ENCODE measurements at regions not wholly inside any gene's neighbourhood (a gene's known extent, or its start where the extent isn't known, plus 50 kb on each side); places are given as distances from the start of the nearest gene placed in this dataset.

- TF ChIP-seq, protein P1, sequence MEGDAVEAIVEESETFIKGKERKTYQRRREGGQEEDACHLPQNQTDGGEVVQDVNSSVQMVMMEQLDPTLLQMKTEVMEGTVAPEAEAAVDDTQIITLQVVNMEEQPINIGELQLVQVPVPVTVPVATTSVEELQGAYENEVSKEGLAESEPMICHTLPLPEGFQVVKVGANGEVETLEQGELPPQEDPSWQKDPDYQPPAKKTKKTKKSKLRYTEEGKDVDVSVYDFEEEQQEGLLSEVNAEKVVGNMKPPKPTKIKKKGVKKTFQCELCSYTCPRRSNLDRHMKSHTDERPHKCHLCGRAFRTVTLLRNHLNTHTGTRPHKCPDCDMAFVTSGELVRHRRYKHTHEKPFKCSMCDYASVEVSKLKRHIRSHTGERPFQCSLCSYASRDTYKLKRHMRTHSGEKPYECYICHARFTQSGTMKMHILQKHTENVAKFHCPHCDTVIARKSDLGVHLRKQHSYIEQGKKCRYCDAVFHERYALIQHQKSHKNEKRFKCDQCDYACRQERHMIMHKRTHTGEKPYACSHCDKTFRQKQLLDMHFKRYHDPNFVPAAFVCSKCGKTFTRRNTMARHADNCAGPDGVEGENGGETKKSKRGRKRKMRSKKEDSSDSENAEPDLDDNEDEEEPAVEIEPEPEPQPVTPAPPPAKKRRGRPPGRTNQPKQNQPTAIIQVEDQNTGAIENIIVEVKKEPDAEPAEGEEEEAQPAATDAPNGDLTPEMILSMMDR (IDR thresholded peaks at IDR 0.05; ENCODE audit: insufficient read depth, low read depth, low read length) = no peak
- no peak for TF ChIP-seq EZH2 (IDR thresholded peaks at IDR 0.05; ENCODE audit: insufficient read depth, low read length)
Observed at GRCh38 chr2:17232776-17233556, 285.3 kb downstream of the RAD51AP2 start.
